Heart right ventricle (tissue), 16 donors: ENCODE measurements at regions not wholly inside any gene's neighbourhood (a gene's known extent, or its start where the extent isn't known, plus 50 kb on each side); places are given as distances from the start of the nearest gene placed in this dataset.

ENCODE experiments used
- ATAC-seq, 8 donors: fragments of 200-7000 bp; cut with Tn5 transposase; one replicate each; pipeline ENCODE4 v1.9.1; 2020; ENCODE audit warnings: mild to moderate bottlenecking in 8 of 8, moderate library complexity in 8 of 8, moderate number of reproducible peaks in 1 of 8
- DNase-seq, 2 donors: peaks; one replicate each; pipeline ENCODE4 v3.0.0-alpha.2; 2020
- H3K27ac ChIP-seq, 10 donors: fragments of 200-600 bp; sonication (generic) in 2 of 10; one replicate each; pipeline versions ENCODE4 v1.5.0 to v1.8.0; 2020 to 2022; ENCODE audit warnings: mild to moderate bottlenecking in 3 of 10
- H3K27me3 ChIP-seq, 7 donors: fragments of 200-600 bp; one replicate each; pipeline ENCODE4 v1.8.0; 2021 to 2022; ENCODE audit warnings: mild to moderate bottlenecking in 2 of 7
- H3K36me3 ChIP-seq, 9 donors: fragments of 200-600 bp; sonication (generic) in 1 of 9; one replicate each; pipeline versions ENCODE4 v1.5.0 to v1.8.0; 2020 to 2022; ENCODE audit warnings: mild to moderate bottlenecking in 2 of 9
- H3K4me1 ChIP-seq, 9 donors: fragments of 200-600 bp; sonication (generic) in 1 of 9; one replicate each; pipeline versions ENCODE4 v1.5.0 to v1.8.0; 2020 to 2022; ENCODE audit warnings: mild to moderate bottlenecking in 4 of 9
- H3K4me3 ChIP-seq, 10 donors: fragments of 200-600 bp; sonication (generic) in 2 of 10; one replicate each; pipeline versions ENCODE4 v1.5.0 to v1.8.0; 2020 to 2022; ENCODE audit warnings: mild to moderate bottlenecking in 7 of 10, moderate library complexity in 2 of 10
- H3K9me3 ChIP-seq, 11 donors: fragments of 200-600 bp in 10 of 11; sonication (generic) in 2 of 11; one replicate each; pipeline versions ENCODE4 v1.5.0 to v1.8.0; 2013 to 2022; ENCODE audit warnings: mild to moderate bottlenecking in 2 of 11, control low read depth in 1 of 11, moderate library complexity in 1 of 11
- CTCF ChIP-seq, 9 donors: fragments of 200-600 bp; sonication (generic) in 2 of 9; IDR thresholded peaks; one replicate each; pipeline versions ENCODE4 v1.5.0 to v1.8.0; 2021 to 2022; ENCODE audit warnings: antibody characterized with exemption in 9 of 9, mild to moderate bottlenecking in 5 of 9, moderate library complexity in 1 of 9
- WGBS, 2 donors: extraction: QIAGEN DNeasy Blood & Tissue Kit; methylation state at CpG; one replicate each; pipeline ENCODE4 v1.1.7; 2013; ENCODE audit warnings: inconsistent platforms in 1 of 2; 5-methylcytosine and 5-hydroxymethylcytosine counted together
- intact Hi-C, 10 donors: fragments of 100-400 bp; cut with DNase I; formaldehyde crosslinking; loops; one replicate each; pipeline versions ENCODE4 v1.11.1 to v1.14.2; 2022
- donor health status: Arrhythmogenic right ventricular cardiomyopathy.
- donor health status: ischemic (EF 13 %, LVEDD 7.1; RV severe dilation, severe dysfunction).
- donor health status: healthy with polysubstance abuse.
- donor health status: DM: no; HTN: yes; CAD: no.
- donor health status: DM: no; HTN: no; CAD: no.
- donor health status: ischemic (EF 25% LVEDD 6.9; RV normal size, moderate dysfunction).
- donor health status: ischemic (EF 25% LVEDD 5.7; RV mildly dilated, moderate dysfunction).
- donor health status: healthy.
- donor health status: DM: yes; HTN: yes; CAD: no.
- donor health status: Ischemic cardiomyopathy.
- donor health status: ischemic (EF 35%, LVEDD 5.7; RV mildly dilated, moderate dysfunction).
- donor health status: nonischemic (EF 11% LVEDD 7.7; RV severe dilation, severe dysfunction).
- donor health status: DM: yes; HTN: yes; CAD: no.
- donor health status: PGD.
- donor health status: ischemic (EF 29% LVEDD 5.4; RV normal size, mild dysfunction).
- donor health status: nonischemic (EF 23%, LVEDD 6.1; RV moderate dilation, normal function).

GRCh38 chr12:110992909-110993308 lies 72.5 kb upstream of the MYL2 start:
- no peak overlapping the region for H3K4me3 ChIP-seq
- WGBS, 2 donors: 25 to 42% methylated on average over 4 of the region's 4 CpGs
- peaks cover 0 to 10% (median 5%) of the 10 kb centered on the region in 11 donors for H3K9me3 ChIP-seq
- TF ChIP-seq CTCF (IDR thresholded peaks at IDR 0.05): no peak
- no peaks in the 10 kb centered on the region for H3K36me3 ChIP-seq
- ATAC-seq (no peak), DNase-seq (no peak)
- no peaks in the 10 kb centered on the region for H3K27me3 ChIP-seq
- intact Hi-C loops: loop anchor here in 1 of 10 donors (5.0 kb wide), 1 partner anchor 56 kb away; no protein-coding TSS in a partner anchor
- H3K4me1 ChIP-seq: peaks cover 0 to 10% (median 0%) of the 10 kb centered on the region in 9 donors
- H3K27ac ChIP-seq: no peak overlapping the region

- WGBS, 2 donors: 80 to 84% methylated on average over 7 of the region's 7 CpGs
- TF ChIP-seq CTCF (IDR thresholded peaks at IDR 0.05): no peak
- intact Hi-C loops: no loop called here
- H3K27ac ChIP-seq: no peak overlapping the region
- H3K27me3 ChIP-seq: peaks cover 0 to 7% (median 0%) of the 10 kb centered on the region in 7 donors
- H3K4me3 ChIP-seq: no peak overlapping the region
- H3K9me3 ChIP-seq: no peaks in the 10 kb centered on the region
- H3K4me1 ChIP-seq: no peaks in the 10 kb centered on the region
- ATAC-seq: no peak
- DNase-seq: no peak
- no peaks in the 10 kb centered on the region for H3K36me3 ChIP-seq
Measured at GRCh38 chr12:110983811-110984210, 63.4 kb upstream of the MYL2 start.

- ATAC-seq: no peak
- Histone ChIP-seq H3K4me3 (no peak overlapping the region), H3K9me3 (peaks cover 0 to 10% (median 0%) of the 10 kb centered on the region in 11 donors), H3K36me3 (no peaks in the 10 kb centered on the region), H3K4me1 (no peaks in the 10 kb centered on the region), H3K27ac (no peak overlapping the region), H3K27me3 (no peaks in the 10 kb centered on the region)
- TF ChIP-seq CTCF (IDR thresholded peaks at IDR 0.05): no peak
- 80 to 82% methylated on average over 3 of the region's 3 CpGs for WGBS, 2 donors
- no peak for DNase-seq
- intact Hi-C loops: no loop called here
Measured at GRCh38 chr12:110972866-110973265, 52.5 kb upstream of the MYL2 start.

- H3K9me3 ChIP-seq: peaks cover 0 to 10% (median 0%) of the 10 kb centered on the region in 11 donors
- 39% methylated on average over 12 of the region's 12 CpGs for WGBS, 2 donors
- ATAC-seq (no peak), DNase-seq (no peak)
- peaks cover 0 to 5% (median 0%) of the 10 kb centered on the region in 7 donors for H3K27me3 ChIP-seq
- TF ChIP-seq CTCF (IDR thresholded peaks at IDR 0.05): no peak
- no peaks in the 10 kb centered on the region for H3K4me1 ChIP-seq
- H3K4me3 ChIP-seq: no peak overlapping the region
- H3K27ac ChIP-seq: no peak overlapping the region
- no peaks in the 10 kb centered on the region for H3K36me3 ChIP-seq
- intact Hi-C loops: no loop called here
Measured at GRCh38 chr12:110971936-110972335, 51.6 kb upstream of the MYL2 start.
